ENCODE measurements at regions not wholly inside any gene's neighbourhood (a gene's known extent, or its start where the extent isn't known, plus 50 kb on each side); places are given as distances from the start of the nearest gene placed in this dataset.

GRCh38 chr14:95025218-95025617 is 132.1 kb downstream of the DICER1 start:
- Histone ChIP-seq H3K4me3 (ENCODE audit: extremely low read depth in 1 of 4, insufficient read depth in 2 of 4, low read depth in 3 of 4, low read length in 4 of 4) (no peak overlapping the region), H3K4me1 (replicated peaks in 1 of 4; ENCODE audit: control insufficient read depth in 3 of 4, insufficient read depth in 4 of 4, low read length in 3 of 4) (no peaks in the 10 kb centered on the region), H3K4ac (replicated peaks; ENCODE audit: insufficient read length, low read depth, low read length) (no peak overlapping the region), H2AK5ac (ENCODE audit: low read depth, low read length) (no peak overlapping the region), H3K23ac (ENCODE audit: insufficient read length) (no peak overlapping the region), H2BK12ac (ENCODE audit: low read depth, low read length) (no peak overlapping the region), H3K36me3 (ENCODE audit: control insufficient read depth in 2 of 4, insufficient read depth in 4 of 4, low read length in 3 of 4) (no peaks in the 10 kb centered on the region), H2BK120ac (replicated peaks; ENCODE audit: low read depth, low read length) (no peak overlapping the region), H3K9me3 (ENCODE audit: insufficient read depth in 2 of 2, low read depth in 1 of 2, low read length in 1 of 2) (peaks cover 0 to 4% of the 10 kb centered on the region in 2 experiments; a peak in 1 of 4 replicates), H4K5ac (ENCODE audit: insufficient read length, low read depth, low read length) (no peak overlapping the region), H2BK15ac (ENCODE audit: low read length) (no peak overlapping the region), H4K8ac (ENCODE audit: extremely low read depth, insufficient read depth, low read length) (no peak overlapping the region), H3K23me2 (ENCODE audit: low read depth, low read length) (no peaks in the 10 kb centered on the region), H3K27me3 (replicated peaks in 1 of 4; ENCODE audit: control insufficient read depth in 3 of 4, extremely low read depth in 1 of 4, insufficient read depth in 3 of 4, low read length in 3 of 4) (no peaks in the 10 kb centered on the region), H3K18ac (ENCODE audit: extremely low read depth, low read length) (no peak overlapping the region), H3K79me1 (ENCODE audit: low read depth, low read length) (no peaks in the 10 kb centered on the region), H2BK5ac (ENCODE audit: low read depth, low read length) (no peak overlapping the region), H4K20me1 (replicated peaks in 1 of 2; ENCODE audit: control insufficient read depth in 1 of 2, insufficient read depth in 2 of 2, low read length in 2 of 2) (no peaks in the 10 kb centered on the region), H3K4me2 (ENCODE audit: insufficient read depth in 1 of 2, low read depth in 2 of 2, low read length in 2 of 2) (no peak overlapping the region), H2BK20ac (ENCODE audit: low read length) (no peak overlapping the region), H2AFZ (ENCODE audit: low read length) (no peak overlapping the region), H3K56ac (replicated peaks; ENCODE audit: insufficient read length, low read depth, low read length) (no peak overlapping the region), H3K79me2 (ENCODE audit: control insufficient read depth in 1 of 2, insufficient read depth in 2 of 2, low read length in 2 of 2) (no peaks in the 10 kb centered on the region), H3K27ac (ENCODE audit: low read depth, low read length) (no peak overlapping the region), H3K14ac (ENCODE audit: insufficient read length) (no peak overlapping the region), H3K9ac (replicated peaks in 1 of 4; ENCODE audit: extremely low read depth in 1 of 4, low read depth in 3 of 4, low read length in 3 of 4) (no peak overlapping the region), H4K91ac (replicated peaks; ENCODE audit: insufficient read length, low read length) (no peak overlapping the region)
- 86% methylated on average over 4 of the region's 4 CpGs; no CpG with 5 or more reads in 1 of the 2 experiments for WGBS, 2 experiments (ENCODE audit: extremely low coverage in 1 of 2, insufficient coverage in 1 of 2, insufficient read length in 1 of 2, insufficient replicate concordance in 2 of 2, low coverage in 1 of 2, low lambda C conversion rate in 2 of 2, missing lambda C conversion rate in 1 of 2)
- FAIRE-seq (no peak), DNase-seq (ENCODE audit: low read depth in 1 of 2, low spot score in 2 of 2) (no peak)
- ChIA-PET CTCF (ENCODE audit: partially characterized antibody) (interaction anchor here (0.6 to 2.0 kb wide), 4 partner anchors 12 to 596 kb away, joined by 3 to 7 read pairs (median 4); no protein-coding TSS in a partner anchor), POLR2A (ENCODE audit: partially characterized antibody) (no interaction called here)
- TF ChIP-seq ATF2 (IDR thresholded peaks at IDR 0.05; ENCODE audit: low read length) = no peak
- no peak for TF ChIP-seq SP4 (IDR thresholded peaks at IDR 0.05; ENCODE audit: low read length)
- TF ChIP-seq TBP (IDR thresholded peaks at IDR 0.05; ENCODE audit: low read depth, low read length) = no peak

Data from H1 (cell line).